BJ (cell line): ENCODE measurements at regions not wholly inside any gene's neighbourhood (a gene's known extent, or its start where the extent isn't known, plus 50 kb on each side); places are given as distances from the start of the nearest gene placed in this dataset.
"Not testable (repeated sequence)": the region's sequence is repeated elsewhere in the genome, so short reads cannot be mapped to it uniquely, and the experiment has no call there.

Source experiments
- CTCF ChIA-PET: fragments of 350-600 bp; formaldehyde crosslinking; extraction: SDS; loops from one replicate; lab custom pipeline; 2021; ENCODE audit warnings: antibody characterized with exemption, inconsistent platforms; lab: Yijun Ruan, JAX
- POLR2A ChIA-PET: fragments of 300-600 bp; sonication (Branson Sonifier 250); formaldehyde crosslinking; extraction: SDS; loops from one replicate; lab custom pipeline; 2021; ENCODE audit warnings: antibody characterized with exemption; lab: Charles Lee
- DNase-seq: peaks from one replicate; pipeline ENCODE4 v3.0.0-alpha.2; 2011; ENCODE audit warnings: low read depth
- H3K27me3 ChIP-seq: 2 replicates; pipeline ENCODE4 v1.6.0; 2011; ENCODE audit warnings: low read length; ENCODE audit not compliant: control insufficient read depth, insufficient read depth
- H3K36me3 ChIP-seq: 2 replicates; pipeline ENCODE4 v1.5.1; 2011; ENCODE audit warnings: low read length; ENCODE audit not compliant: control insufficient read depth, insufficient read depth
- H3K4me3 ChIP-seq: 2 replicates; pipeline ENCODE4 v1.5.1; 2011; ENCODE audit warnings: low read depth, mild to moderate bottlenecking, control low read depth, low read length
- TF ChIP-seq, protein P1 (sequence below): IDR thresholded peaks from 2 replicates; pipeline ENCODE4 v1.5.1; 2011; ENCODE audit warnings: low read depth, mild to moderate bottlenecking, control low read depth, inconsistent platforms, low read length, moderate library complexity; ENCODE audit not compliant: insufficient read depth

DNA sequence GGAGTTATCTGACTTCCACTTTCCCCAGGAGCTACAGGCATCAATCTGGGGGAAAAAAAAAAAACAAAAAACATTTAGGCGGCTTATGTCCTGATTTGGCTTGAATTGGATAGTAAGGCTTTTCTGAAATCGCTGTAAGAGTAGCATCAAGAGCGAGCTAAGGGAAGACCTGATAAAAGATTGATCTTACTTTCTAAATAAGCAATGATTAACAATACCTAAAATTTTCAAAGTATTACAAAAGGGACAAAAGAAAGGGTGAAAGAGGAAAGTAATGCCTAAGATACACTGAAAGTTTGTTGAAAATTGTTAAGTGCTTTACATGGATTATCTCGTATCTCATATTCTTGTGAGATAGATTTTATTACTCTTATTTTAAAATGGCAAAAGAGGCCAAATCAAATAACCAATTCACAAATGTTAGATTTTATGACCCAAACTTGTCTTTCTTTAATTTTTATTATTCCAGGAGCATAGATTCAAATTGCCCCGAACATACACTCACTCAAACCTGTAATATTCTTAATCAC lies 106.4 kb upstream of the PRSS16 start:
- DNase-seq = no peak
- TF ChIP-seq, protein P1, sequence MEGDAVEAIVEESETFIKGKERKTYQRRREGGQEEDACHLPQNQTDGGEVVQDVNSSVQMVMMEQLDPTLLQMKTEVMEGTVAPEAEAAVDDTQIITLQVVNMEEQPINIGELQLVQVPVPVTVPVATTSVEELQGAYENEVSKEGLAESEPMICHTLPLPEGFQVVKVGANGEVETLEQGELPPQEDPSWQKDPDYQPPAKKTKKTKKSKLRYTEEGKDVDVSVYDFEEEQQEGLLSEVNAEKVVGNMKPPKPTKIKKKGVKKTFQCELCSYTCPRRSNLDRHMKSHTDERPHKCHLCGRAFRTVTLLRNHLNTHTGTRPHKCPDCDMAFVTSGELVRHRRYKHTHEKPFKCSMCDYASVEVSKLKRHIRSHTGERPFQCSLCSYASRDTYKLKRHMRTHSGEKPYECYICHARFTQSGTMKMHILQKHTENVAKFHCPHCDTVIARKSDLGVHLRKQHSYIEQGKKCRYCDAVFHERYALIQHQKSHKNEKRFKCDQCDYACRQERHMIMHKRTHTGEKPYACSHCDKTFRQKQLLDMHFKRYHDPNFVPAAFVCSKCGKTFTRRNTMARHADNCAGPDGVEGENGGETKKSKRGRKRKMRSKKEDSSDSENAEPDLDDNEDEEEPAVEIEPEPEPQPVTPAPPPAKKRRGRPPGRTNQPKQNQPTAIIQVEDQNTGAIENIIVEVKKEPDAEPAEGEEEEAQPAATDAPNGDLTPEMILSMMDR = no peak
- Histone ChIP-seq H3K27me3 (no peaks in the 10 kb centered on the region), H3K36me3 (no peaks in the 10 kb centered on the region), H3K4me3 (no peak overlapping the region)
- ChIA-PET POLR2A (no interaction called here), CTCF (no interaction called here)

DNA sequence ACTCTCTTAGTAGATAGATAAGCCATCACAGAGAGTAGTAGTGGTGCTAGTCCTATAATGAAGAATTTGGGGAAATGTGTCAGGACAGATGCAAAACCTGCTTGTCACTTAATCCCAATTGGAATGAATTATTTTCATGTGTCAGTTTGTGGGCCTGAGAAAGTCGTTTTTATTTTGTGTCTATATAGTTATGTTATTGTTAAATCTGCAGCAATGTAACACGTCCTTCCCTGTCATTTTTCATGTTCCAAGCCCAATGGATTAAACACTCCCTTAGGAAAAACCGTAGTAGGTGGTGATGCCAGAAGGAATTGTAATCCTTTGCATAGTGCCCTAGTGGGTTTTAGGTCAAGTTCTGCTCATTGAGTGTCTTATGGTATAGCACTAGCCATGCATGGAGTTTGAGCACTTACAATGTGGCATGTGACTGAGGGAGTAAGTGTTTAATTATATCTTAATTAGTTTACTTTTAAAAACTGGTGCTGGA lies 105.9 kb upstream of the PRSS16 start:
- TF ChIP-seq, protein P1 = no peak
- no peaks in the 10 kb centered on the region for H3K36me3 ChIP-seq
- ChIA-PET POLR2A (no interaction called here), CTCF (no interaction called here)
- no peak overlapping the region for H3K4me3 ChIP-seq
- H3K27me3 ChIP-seq = no peaks in the 10 kb centered on the region
- no peak for DNase-seq

DNA sequence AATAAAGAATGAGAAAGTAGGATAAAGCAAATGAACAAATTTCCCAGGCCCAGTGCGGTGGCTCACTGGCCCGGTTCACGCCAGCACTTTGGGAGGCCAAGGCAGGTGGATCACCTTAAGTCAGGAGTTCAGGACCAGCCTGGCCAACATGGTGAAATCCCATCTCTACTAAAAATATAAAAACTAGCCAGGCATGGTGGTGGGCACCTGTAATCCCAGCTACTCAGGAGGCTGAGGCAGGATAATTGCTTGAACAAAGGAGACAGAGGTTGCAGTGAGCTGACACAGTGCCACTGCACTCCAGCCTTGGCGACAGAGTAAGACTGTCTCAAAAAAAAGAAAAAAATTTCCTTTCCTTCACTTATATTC lies 104.5 kb upstream of the PRSS16 start:
- H3K4me3 ChIP-seq, H3K27me3 ChIP-seq, DNase-seq, POLR2A ChIA-PET, H3K36me3 ChIP-seq: not testable (repeated sequence)
- CTCF ChIA-PET = interaction anchor here (0.6 to 0.9 kb wide), 3 partner anchors 40 to 1201 kb away, joined by 3 read pairs; no protein-coding TSS in a partner anchor

DNA sequence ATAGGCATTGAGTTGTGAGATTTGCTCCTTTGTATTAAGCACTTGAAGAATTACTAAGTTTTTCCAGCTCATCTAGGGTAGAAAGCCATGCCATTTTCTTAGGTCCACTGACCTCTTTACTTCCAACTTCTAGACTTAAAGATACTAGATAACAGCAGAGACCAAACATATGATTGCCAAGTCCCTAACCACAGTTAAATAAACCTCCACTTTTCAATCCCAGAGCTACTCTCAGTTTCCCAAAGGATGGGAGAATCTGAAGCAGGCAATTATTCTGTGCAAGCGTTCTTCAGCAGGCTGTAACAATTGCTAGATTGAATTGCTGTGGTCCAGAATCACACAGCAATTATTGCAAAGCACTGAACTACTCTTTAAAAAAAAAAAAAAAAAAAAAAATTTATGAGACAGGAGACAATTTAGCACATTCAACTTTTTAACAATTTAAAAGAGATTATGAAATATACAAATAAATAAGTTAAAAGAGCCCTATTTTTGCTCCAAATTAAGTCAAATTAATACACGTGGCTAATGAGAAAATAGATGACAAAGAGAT lies 104.0 kb upstream of the PRSS16 start:
- ChIA-PET CTCF (interaction anchor here (0.7 to 0.9 kb wide), 2 partner anchors 39 to 548 kb away, joined by 3 read pairs; no protein-coding TSS in a partner anchor), POLR2A (no interaction called here)
- H3K36me3 ChIP-seq = no peaks in the 10 kb centered on the region
- no peak overlapping the region for H3K4me3 ChIP-seq
- no peaks in the 10 kb centered on the region for H3K27me3 ChIP-seq
- DNase-seq = no peak
- TF ChIP-seq, protein P1 = no peak

DNA sequence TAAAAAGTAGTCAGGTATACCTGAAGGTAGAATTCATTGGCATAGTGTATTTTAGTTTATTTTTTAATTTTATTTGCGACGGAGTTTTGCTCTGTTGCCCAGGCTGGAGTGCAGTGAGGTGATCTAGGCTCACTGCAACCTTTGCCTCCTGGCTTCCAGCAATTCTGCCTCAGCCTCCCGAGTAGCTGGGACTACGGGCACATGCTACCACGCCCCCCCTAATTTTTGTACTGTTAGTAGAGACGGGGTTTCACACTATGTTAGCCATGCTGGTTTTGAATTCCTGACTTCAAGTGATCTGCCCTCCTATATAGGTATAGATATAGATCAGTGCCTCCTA lies 102.8 kb upstream of the PRSS16 start:
- H3K36me3 ChIP-seq = no peaks in the 10 kb centered on the region
- no peaks in the 10 kb centered on the region for H3K27me3 ChIP-seq
- TF ChIP-seq, protein P1 = no peak
- H3K4me3 ChIP-seq = peak overlapping the region; percentile 63
- CTCF ChIA-PET = interaction anchor here (0.6 to 1.3 kb wide), 2 partner anchors 13 to 33 kb away, joined by 4 read pairs; no protein-coding TSS in a partner anchor
- POLR2A ChIA-PET = interaction anchor here (0.6 to 3.0 kb wide), 3 partner anchors 12 to 692 kb away, joined by 3 to 74 read pairs (median 4); a partner anchor contains a TSS
- no peak for DNase-seq
